ENCODE measurements at regions not wholly inside any gene's neighbourhood (a gene's known extent, or its start where the extent isn't known, plus 50 kb on each side); places are given as distances from the start of the nearest gene placed in this dataset.

DNA sequence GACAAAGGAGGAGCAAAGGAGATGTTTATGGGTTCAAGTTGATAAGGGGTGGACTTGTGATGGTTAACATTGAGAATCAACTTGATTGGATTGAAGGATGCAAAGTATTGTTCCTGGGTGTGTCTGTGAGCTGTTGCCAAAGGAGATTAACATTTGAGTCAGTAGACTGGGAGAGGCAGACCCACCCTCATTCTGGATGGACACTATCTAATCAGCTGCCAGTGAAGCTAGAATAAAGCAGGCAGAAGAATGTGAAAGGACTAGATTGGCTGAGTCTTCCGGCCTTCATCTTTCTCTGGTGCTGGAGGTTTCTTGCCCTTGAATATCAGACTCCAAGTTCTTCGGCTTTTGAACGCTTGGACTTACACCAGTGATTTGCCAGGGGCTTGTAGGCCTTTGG lies 98.7 kb upstream of the DAB1 start:
- ATAC-seq (no peak), DNase-seq (no peak)
- no peaks in the 10 kb centered on the region for H3K36me3 ChIP-seq
- no peaks in the 10 kb centered on the region for H3K4me1 ChIP-seq
- WGBS, 4 donors, result 69 to 85% (median 81%) methylated on average over 3 of the region's 3 CpGs
- TF ChIP-seq, protein P1, sequence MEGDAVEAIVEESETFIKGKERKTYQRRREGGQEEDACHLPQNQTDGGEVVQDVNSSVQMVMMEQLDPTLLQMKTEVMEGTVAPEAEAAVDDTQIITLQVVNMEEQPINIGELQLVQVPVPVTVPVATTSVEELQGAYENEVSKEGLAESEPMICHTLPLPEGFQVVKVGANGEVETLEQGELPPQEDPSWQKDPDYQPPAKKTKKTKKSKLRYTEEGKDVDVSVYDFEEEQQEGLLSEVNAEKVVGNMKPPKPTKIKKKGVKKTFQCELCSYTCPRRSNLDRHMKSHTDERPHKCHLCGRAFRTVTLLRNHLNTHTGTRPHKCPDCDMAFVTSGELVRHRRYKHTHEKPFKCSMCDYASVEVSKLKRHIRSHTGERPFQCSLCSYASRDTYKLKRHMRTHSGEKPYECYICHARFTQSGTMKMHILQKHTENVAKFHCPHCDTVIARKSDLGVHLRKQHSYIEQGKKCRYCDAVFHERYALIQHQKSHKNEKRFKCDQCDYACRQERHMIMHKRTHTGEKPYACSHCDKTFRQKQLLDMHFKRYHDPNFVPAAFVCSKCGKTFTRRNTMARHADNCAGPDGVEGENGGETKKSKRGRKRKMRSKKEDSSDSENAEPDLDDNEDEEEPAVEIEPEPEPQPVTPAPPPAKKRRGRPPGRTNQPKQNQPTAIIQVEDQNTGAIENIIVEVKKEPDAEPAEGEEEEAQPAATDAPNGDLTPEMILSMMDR (IDR thresholded peaks at IDR 0.05), result no peak
- TF ChIP-seq POLR2A (IDR thresholded peaks at IDR 0.05), result no peak
- peaks cover 0 to under 1% (median 0%) of the 10 kb centered on the region in 12 donors for H3K9me3 ChIP-seq
- intact Hi-C loops (cut with DNase I), result no loop called here
- no peak overlapping the region for H3K4me3 ChIP-seq
- H3K27me3 ChIP-seq, result no peaks in the 10 kb centered on the region
- no peak overlapping the region for H3K27ac ChIP-seq

- no peaks in the 10 kb centered on the region for H3K4me1 ChIP-seq
- intact Hi-C loops (cut with DNase I), result no loop called here
- 62 to 77% (median 68%) methylated on average over 5 of the region's 5 CpGs for WGBS, 4 donors
These were observed 97.1 kb upstream of the DAB1 start for GRCh38 chr1:57520743-57521515.

DNA sequence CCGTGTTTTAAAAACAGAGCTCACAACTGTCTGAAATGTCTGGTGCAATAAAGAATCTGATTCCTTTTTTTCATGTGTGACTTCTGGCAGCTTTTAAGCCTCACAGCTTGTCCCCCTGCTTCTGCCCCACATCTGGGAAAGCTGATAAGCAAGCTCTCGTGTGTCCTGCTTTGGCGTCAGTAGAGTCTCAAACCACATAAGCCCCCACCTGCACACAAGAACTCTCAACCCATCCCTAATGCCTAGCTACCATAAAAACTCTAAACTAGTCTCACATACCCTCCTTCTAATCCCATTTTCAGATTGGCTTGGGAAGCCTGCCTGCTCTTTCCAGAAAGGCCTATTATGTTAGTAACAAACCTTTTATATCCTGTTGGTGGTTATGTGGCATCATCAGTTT lies 94.6 kb upstream of the DAB1 start:
- H3K27ac ChIP-seq, result no peak overlapping the region
- DNase-seq (no peak), ATAC-seq (no peak)
- H3K4me3 ChIP-seq, result no peak overlapping the region
- H3K36me3 ChIP-seq, result no peaks in the 10 kb centered on the region
- no peak for TF ChIP-seq POLR2A (IDR thresholded peaks at IDR 0.05)
- TF ChIP-seq, protein P1 (IDR thresholded peaks at IDR 0.05), result no peak
- no peaks in the 10 kb centered on the region for H3K9me3 ChIP-seq
- no peaks in the 10 kb centered on the region for H3K4me1 ChIP-seq
- intact Hi-C loops (cut with DNase I), result no loop called here
- no peaks in the 10 kb centered on the region for H3K27me3 ChIP-seq
- WGBS, 4 donors, result 65 to 85% (median 67%) methylated on average over 3 of the region's 3 CpGs

More at GRCh38 chr1:57520743-57521515, 97.1 kb upstream of the DAB1 start:
- H3K4me3 ChIP-seq, result no peak overlapping the region
- H3K9me3 ChIP-seq, result no peaks in the 10 kb centered on the region
- DNase-seq (no peak), ATAC-seq (no peak)
- TF ChIP-seq, protein P1 (IDR thresholded peaks at IDR 0.05), result no peak
- TF ChIP-seq POLR2A (IDR thresholded peaks at IDR 0.05), result no peak
- H3K36me3 ChIP-seq, result no peaks in the 10 kb centered on the region
- no peaks in the 10 kb centered on the region for H3K27me3 ChIP-seq
- no peak overlapping the region for H3K27ac ChIP-seq

DNA sequence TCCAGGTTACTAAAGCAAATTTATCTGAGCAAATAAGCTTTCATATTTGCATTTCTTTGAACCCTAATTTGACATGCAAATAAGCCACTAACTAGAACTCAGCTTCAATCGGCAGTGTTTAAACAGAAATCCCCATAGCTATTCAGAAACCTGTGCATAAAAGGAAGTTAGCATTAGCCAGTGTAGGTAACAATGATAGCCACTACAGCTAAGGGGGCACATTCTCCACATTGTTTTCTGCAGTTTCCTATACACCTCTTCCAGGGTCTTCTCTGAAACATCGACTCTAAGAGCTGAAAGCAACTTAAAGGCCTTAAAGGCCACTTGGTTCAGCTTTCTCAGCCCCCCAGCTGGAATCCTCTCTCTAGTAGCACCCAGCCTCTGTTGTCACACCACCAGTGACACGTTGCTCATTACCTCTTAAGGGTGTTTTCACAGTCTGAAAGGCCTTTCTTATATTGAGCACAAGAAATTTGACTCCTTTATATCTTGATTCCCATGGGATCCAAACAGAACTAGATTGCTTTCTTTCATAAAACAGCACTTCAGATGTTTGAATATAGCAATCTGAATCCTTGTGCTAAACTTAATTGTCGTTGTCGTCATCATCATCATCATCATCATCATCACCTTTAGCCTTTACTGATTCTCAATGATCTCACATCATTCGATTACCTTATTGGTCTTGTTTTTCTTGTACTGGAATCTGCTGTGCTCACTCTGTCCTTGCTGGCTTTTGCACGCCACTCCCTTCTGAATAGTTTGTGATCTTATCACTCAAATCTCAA lies 93.9 kb upstream of the DAB1 start:
- H3K27me3 ChIP-seq, result no peaks in the 10 kb centered on the region
- DNase-seq, result no peak
- 68 to 76% (median 72%) methylated on average over 7 of the region's 7 CpGs for WGBS, 4 donors
- no peak overlapping the region for H3K27ac ChIP-seq
- intact Hi-C loops (cut with DNase I), result no loop called here
- no peaks in the 10 kb centered on the region for H3K36me3 ChIP-seq
- H3K9me3 ChIP-seq, result no peaks in the 10 kb centered on the region
- ATAC-seq, result no peak
- H3K4me3 ChIP-seq, result no peak overlapping the region
- no peak for TF ChIP-seq POLR2A (IDR thresholded peaks at IDR 0.05)
- TF ChIP-seq, protein P1 (IDR thresholded peaks at IDR 0.05), result no peak
- H3K4me1 ChIP-seq, result peaks cover 0 to 2% (median 0%) of the 10 kb centered on the region in 12 donors
